HuH-7.5 (cell line): ENCODE measurements at regions not wholly inside any gene's neighbourhood (a gene's known extent, or its start where the extent isn't known, plus 50 kb on each side); places are given as distances from the start of the nearest gene placed in this dataset.

ENCODE experiments used
- DNase-seq: peaks from one replicate; pipeline ENCODE4 v3.0.0; 2011; ENCODE audit warnings: low spot score

GRCh38 chr10:131651674-131652437 lies 249.0 kb upstream of the PPP2R2D start:
- DNase-seq, result no peak

GRCh38 chr10:131652438-131653139 lies 248.2 kb upstream of the PPP2R2D start:
- DNase-seq, result no peak

- DNase-seq, result no peak
Measured at GRCh38 chr10:131653140-131653539, 247.7 kb upstream of the PPP2R2D start.

GRCh38 chr10:131653554-131654470 lies 247.0 kb upstream of the PPP2R2D start:
- no peak for DNase-seq

GRCh38 chr10:131654471-131655087 lies 246.2 kb upstream of the PPP2R2D start:
- no peak for DNase-seq

- DNase-seq, result peak; percentile 16
Measured at GRCh38 chr10:131655101-131655849, 245.5 kb upstream of the PPP2R2D start.

- DNase-seq, result no peak
Measured at GRCh38 chr10:131656009-131656408, 244.8 kb upstream of the PPP2R2D start.

GRCh38 chr10:131656431-131656841 lies 244.4 kb upstream of the PPP2R2D start:
- no peak for DNase-seq

GRCh38 chr10:131657318-131657984 lies 243.4 kb upstream of the PPP2R2D start:
- DNase-seq, result no peak

GRCh38 chr10:131657985-131658330 lies 242.8 kb upstream of the PPP2R2D start:
- no peak for DNase-seq

- no peak for DNase-seq
Measured at GRCh38 chr10:131658476-131659110, 242.2 kb upstream of the PPP2R2D start.

- DNase-seq, result no peak
Measured at GRCh38 chr10:131660427-131660826, 240.4 kb upstream of the PPP2R2D start.

- no peak for DNase-seq
Measured at GRCh38 chr10:131662851-131663250, 238.0 kb upstream of the PPP2R2D start.

GRCh38 chr10:131663351-131663750 lies 237.5 kb upstream of the PPP2R2D start:
- no peak for DNase-seq

- DNase-seq, result no peak
Measured at GRCh38 chr10:131666091-131666490, 234.7 kb upstream of the PPP2R2D start.

GRCh38 chr10:131667047-131667446 lies 233.8 kb upstream of the PPP2R2D start:
- no peak for DNase-seq

GRCh38 chr10:131667561-131667960 lies 233.2 kb upstream of the PPP2R2D start:
- DNase-seq, result no peak

- no peak for DNase-seq
Measured at GRCh38 chr10:131668903-131669302, 231.9 kb upstream of the PPP2R2D start.

- no peak for DNase-seq
Measured at GRCh38 chr10:131669838-131670237, 231.0 kb upstream of the PPP2R2D start.

GRCh38 chr10:131670341-131670740 lies 230.5 kb upstream of the PPP2R2D start:
- DNase-seq, result no peak
